ENCODE measurements at regions not wholly inside any gene's neighbourhood (a gene's known extent, or its start where the extent isn't known, plus 50 kb on each side); places are given as distances from the start of the nearest gene placed in this dataset.

DNA sequence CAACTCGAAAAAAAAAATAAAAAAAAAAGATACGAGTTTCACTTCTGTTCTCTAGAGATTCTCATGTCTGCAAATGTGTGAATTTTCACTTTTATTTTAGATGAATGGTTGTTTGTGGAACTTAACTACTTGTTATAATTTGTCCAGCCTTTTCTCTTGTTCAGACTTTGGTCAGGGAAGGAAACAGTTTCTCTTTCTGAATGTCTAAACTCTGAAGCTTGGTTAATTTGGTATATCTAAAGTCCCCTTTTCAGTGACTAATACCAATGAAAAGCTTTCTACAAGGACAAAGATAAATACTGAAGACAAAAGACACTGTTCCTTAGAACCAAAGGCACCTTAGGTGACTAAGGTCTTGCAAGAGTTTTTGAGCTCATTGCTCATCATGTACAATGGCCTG, 144.4 kb upstream of the PIEZO2 start:
- WGBS (ENCODE audit: insufficient coverage), result 86% methylated on average over 2 of the region's 2 CpGs
- Histone ChIP-seq H3K9me3 (ENCODE audit: control extremely low read depth in 1 of 5, control insufficient read depth in 4 of 5, insufficient read depth in 2 of 5, low read depth in 1 of 5, low read length in 4 of 5) (no peaks in the 10 kb centered on the region), H3K27ac (ENCODE audit: insufficient read depth in 1 of 2, low read depth in 1 of 2, low read length in 2 of 2, poor library complexity in 1 of 2, severe bottlenecking in 2 of 2) (no peak overlapping the region), H3K4me1 (ENCODE audit: control extremely low read depth in 1 of 4, control insufficient read depth in 4 of 4, insufficient read depth in 4 of 4, low read length in 3 of 4) (no peaks in the 10 kb centered on the region), H3K27me3 (replicated peaks in 2 of 5; ENCODE audit: control insufficient read depth in 4 of 5, insufficient read depth in 5 of 5, low read length in 4 of 5) (no peaks in the 10 kb centered on the region), H3K36me3 (ENCODE audit: control insufficient read depth in 4 of 4, insufficient read depth in 4 of 4, low read length in 3 of 4) (no peaks in the 10 kb centered on the region), H3K4me3 (ENCODE audit: control insufficient read depth in 1 of 7, extremely low read depth in 1 of 7, insufficient read depth in 4 of 7, low read depth in 2 of 7, low read length in 6 of 7) (no peak overlapping the region)
- POLR2A ChIA-PET, result no interaction called here
- CTCF ChIA-PET, result no interaction called here
- no peak for DNase-seq

DNA sequence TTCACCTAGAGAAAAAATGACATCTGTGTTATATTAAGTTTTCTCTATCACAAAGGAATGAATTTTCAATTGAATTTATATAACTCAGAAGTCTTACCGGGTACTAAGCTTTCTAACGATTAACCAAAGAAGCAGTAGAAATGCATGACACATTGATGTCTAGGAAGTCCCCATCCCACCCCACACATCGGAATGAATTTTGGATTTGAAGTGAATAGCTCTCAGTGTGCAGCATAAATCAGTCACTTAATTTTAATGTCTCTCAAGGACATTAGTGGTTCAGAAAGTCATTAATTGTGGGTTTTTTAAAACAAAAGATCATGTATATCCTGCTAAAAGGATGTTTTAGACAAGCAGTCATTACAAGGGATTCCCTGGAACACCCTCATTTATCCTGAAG, 141.4 kb upstream of the PIEZO2 start:
- DNase-seq, result no peak
- H3K4me3 ChIP-seq (ENCODE audit: control insufficient read depth in 1 of 7, extremely low read depth in 1 of 7, insufficient read depth in 4 of 7, low read depth in 2 of 7, low read length in 6 of 7), result no peak overlapping the region
- ChIA-PET POLR2A (interaction anchor here (0.8 kb wide), 1 partner anchor 11 kb away, joined by 3 read pairs; no protein-coding TSS in a partner anchor), CTCF (no interaction called here)
- H3K9me3 ChIP-seq (ENCODE audit: control extremely low read depth in 1 of 5, control insufficient read depth in 4 of 5, insufficient read depth in 2 of 5, low read depth in 1 of 5, low read length in 4 of 5), result no peaks in the 10 kb centered on the region
- 100% methylated on average over 1 of the region's 3 CpGs for WGBS (ENCODE audit: insufficient coverage)
- no peak overlapping the region for H3K27ac ChIP-seq (ENCODE audit: insufficient read depth in 1 of 2, low read depth in 1 of 2, low read length in 2 of 2, poor library complexity in 1 of 2, severe bottlenecking in 2 of 2)
- H3K36me3 ChIP-seq (ENCODE audit: control insufficient read depth in 4 of 4, insufficient read depth in 4 of 4, low read length in 3 of 4), result no peaks in the 10 kb centered on the region
- no peaks in the 10 kb centered on the region for H3K27me3 ChIP-seq (replicated peaks in 2 of 5; ENCODE audit: control insufficient read depth in 4 of 5, insufficient read depth in 5 of 5, low read length in 4 of 5)
- H3K4me1 ChIP-seq (ENCODE audit: control extremely low read depth in 1 of 4, control insufficient read depth in 4 of 4, insufficient read depth in 4 of 4, low read length in 3 of 4), result no peaks in the 10 kb centered on the region

DNA sequence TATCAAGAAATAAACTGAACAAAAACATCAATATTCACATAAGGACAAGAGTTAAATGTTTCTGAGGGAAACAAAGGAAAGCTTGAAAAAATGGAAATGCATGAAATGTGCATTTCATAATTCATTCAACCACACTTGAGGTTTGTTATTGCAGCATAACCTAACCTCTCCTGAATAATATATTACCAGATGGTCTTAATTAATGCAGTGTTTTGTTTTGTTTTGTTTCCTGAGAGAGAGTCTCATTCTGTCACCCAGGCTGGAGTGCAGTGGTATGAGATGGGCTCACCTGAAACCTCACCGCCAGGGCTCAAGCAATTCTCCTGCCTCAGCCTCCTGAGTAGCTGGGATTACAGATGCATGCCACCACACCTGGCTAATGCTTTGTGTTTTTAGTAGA, 139.9 kb upstream of the PIEZO2 start:
- POLR2A ChIA-PET, result no interaction called here

GRCh38 chr18:11288401-11288800, 139.0 kb upstream of the PIEZO2 start:
- Histone ChIP-seq H3K36me3 (ENCODE audit: control insufficient read depth in 4 of 4, insufficient read depth in 4 of 4, low read length in 3 of 4) (no peaks in the 10 kb centered on the region), H3K27ac (ENCODE audit: insufficient read depth in 1 of 2, low read depth in 1 of 2, low read length in 2 of 2, poor library complexity in 1 of 2, severe bottlenecking in 2 of 2) (no peak overlapping the region), H3K9me3 (ENCODE audit: control extremely low read depth in 1 of 5, control insufficient read depth in 4 of 5, insufficient read depth in 2 of 5, low read depth in 1 of 5, low read length in 4 of 5) (no peaks in the 10 kb centered on the region), H3K4me1 (ENCODE audit: control extremely low read depth in 1 of 4, control insufficient read depth in 4 of 4, insufficient read depth in 4 of 4, low read length in 3 of 4) (no peaks in the 10 kb centered on the region), H3K4me3 (ENCODE audit: control insufficient read depth in 1 of 7, extremely low read depth in 1 of 7, insufficient read depth in 4 of 7, low read depth in 2 of 7, low read length in 6 of 7) (no peak overlapping the region), H3K27me3 (replicated peaks in 2 of 5; ENCODE audit: control insufficient read depth in 4 of 5, insufficient read depth in 5 of 5, low read length in 4 of 5) (no peaks in the 10 kb centered on the region)
- POLR2A ChIA-PET, result no interaction called here
- no CpG with 5 or more reads among the region's 1 CpG for whole genome bisulfite sequencing (ENCODE audit: insufficient coverage)
- CTCF ChIA-PET, result no interaction called here
- DNase-seq, result no peak

More for the DNA sequence above, 139.9 kb upstream of the PIEZO2 start:
- WGBS (ENCODE audit: insufficient coverage), result 90% methylated on average over 1 of the region's 1 CpG
- H3K4me3 ChIP-seq (ENCODE audit: control insufficient read depth in 1 of 7, extremely low read depth in 1 of 7, insufficient read depth in 4 of 7, low read depth in 2 of 7, low read length in 6 of 7), result no peak overlapping the region
- CTCF ChIA-PET, result interaction anchor here (1.1 kb wide), 1 partner anchor 10 kb away, joined by 3 read pairs; no protein-coding TSS in a partner anchor
- no peak for DNase-seq
- H3K4me1 ChIP-seq (ENCODE audit: control extremely low read depth in 1 of 4, control insufficient read depth in 4 of 4, insufficient read depth in 4 of 4, low read length in 3 of 4), result no peaks in the 10 kb centered on the region
- no peaks in the 10 kb centered on the region for H3K36me3 ChIP-seq (ENCODE audit: control insufficient read depth in 4 of 4, insufficient read depth in 4 of 4, low read length in 3 of 4)
- no peaks in the 10 kb centered on the region for H3K9me3 ChIP-seq (ENCODE audit: control extremely low read depth in 1 of 5, control insufficient read depth in 4 of 5, insufficient read depth in 2 of 5, low read depth in 1 of 5, low read length in 4 of 5)
- no peaks in the 10 kb centered on the region for H3K27me3 ChIP-seq (replicated peaks in 2 of 5; ENCODE audit: control insufficient read depth in 4 of 5, insufficient read depth in 5 of 5, low read length in 4 of 5)
- no peak overlapping the region for H3K27ac ChIP-seq (ENCODE audit: insufficient read depth in 1 of 2, low read depth in 1 of 2, low read length in 2 of 2, poor library complexity in 1 of 2, severe bottlenecking in 2 of 2)

DNA sequence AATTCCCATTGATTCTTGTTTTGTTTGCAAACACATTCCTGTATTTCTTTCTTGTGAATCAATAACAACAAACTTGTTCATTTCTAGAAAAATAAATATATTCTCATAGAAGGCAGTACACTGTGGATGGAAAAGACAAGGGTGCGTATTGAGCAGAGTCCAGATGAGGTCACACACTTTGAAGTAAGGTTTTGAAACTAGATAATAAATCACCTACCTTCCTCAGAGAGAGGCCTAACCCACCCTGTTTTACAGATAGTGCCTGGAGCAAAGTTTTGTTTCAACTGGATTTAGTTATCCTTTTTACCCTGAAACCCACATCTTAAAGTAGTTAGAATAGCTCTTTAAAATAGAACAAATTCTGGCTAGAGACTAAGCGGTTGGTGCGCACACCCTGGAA, 137.1 kb upstream of the PIEZO2 start:
- CTCF ChIA-PET, result no interaction called here
- no peak for DNase-seq
- Histone ChIP-seq H3K4me3 (ENCODE audit: control insufficient read depth in 1 of 7, extremely low read depth in 1 of 7, insufficient read depth in 4 of 7, low read depth in 2 of 7, low read length in 6 of 7) (no peak overlapping the region), H3K9me3 (ENCODE audit: control extremely low read depth in 1 of 5, control insufficient read depth in 4 of 5, insufficient read depth in 2 of 5, low read depth in 1 of 5, low read length in 4 of 5) (no peaks in the 10 kb centered on the region), H3K27ac (ENCODE audit: insufficient read depth in 1 of 2, low read depth in 1 of 2, low read length in 2 of 2, poor library complexity in 1 of 2, severe bottlenecking in 2 of 2) (no peak overlapping the region), H3K36me3 (ENCODE audit: control insufficient read depth in 4 of 4, insufficient read depth in 4 of 4, low read length in 3 of 4) (no peaks in the 10 kb centered on the region), H3K27me3 (replicated peaks in 2 of 5; ENCODE audit: control insufficient read depth in 4 of 5, insufficient read depth in 5 of 5, low read length in 4 of 5) (no peaks in the 10 kb centered on the region), H3K4me1 (ENCODE audit: control extremely low read depth in 1 of 4, control insufficient read depth in 4 of 4, insufficient read depth in 4 of 4, low read length in 3 of 4) (no peaks in the 10 kb centered on the region)
- POLR2A ChIA-PET, result no interaction called here
- WGBS (ENCODE audit: insufficient coverage), result 97% methylated on average over 3 of the region's 3 CpGs

DNA sequence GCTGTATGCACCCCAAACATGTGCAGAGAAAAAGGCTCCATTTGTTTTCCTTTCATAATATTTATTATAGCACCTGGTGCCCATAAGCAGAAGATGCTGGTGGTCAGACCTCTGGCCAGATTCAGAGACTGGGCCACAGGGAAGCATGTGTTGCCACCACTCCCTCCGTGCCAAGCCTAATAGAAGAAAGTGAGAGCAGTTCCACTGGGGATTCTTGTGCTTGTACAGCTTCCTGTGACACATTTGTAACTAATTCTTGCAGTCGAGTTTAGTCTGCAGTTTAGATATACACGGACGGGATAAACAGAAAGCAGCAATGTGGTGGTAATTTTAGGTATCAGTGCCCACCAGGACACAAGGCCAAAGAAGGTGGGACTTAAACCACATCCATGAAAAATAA, 135.4 kb upstream of the PIEZO2 start:
- Histone ChIP-seq H3K4me3 (ENCODE audit: control insufficient read depth in 1 of 7, extremely low read depth in 1 of 7, insufficient read depth in 4 of 7, low read depth in 2 of 7, low read length in 6 of 7) (no peak overlapping the region), H3K36me3 (ENCODE audit: control insufficient read depth in 4 of 4, insufficient read depth in 4 of 4, low read length in 3 of 4) (no peaks in the 10 kb centered on the region), H3K4me1 (ENCODE audit: control extremely low read depth in 1 of 4, control insufficient read depth in 4 of 4, insufficient read depth in 4 of 4, low read length in 3 of 4) (no peaks in the 10 kb centered on the region), H3K27me3 (replicated peaks in 2 of 5; ENCODE audit: control insufficient read depth in 4 of 5, insufficient read depth in 5 of 5, low read length in 4 of 5) (no peaks in the 10 kb centered on the region), H3K27ac (ENCODE audit: insufficient read depth in 1 of 2, low read depth in 1 of 2, low read length in 2 of 2, poor library complexity in 1 of 2, severe bottlenecking in 2 of 2) (no peak overlapping the region), H3K9me3 (ENCODE audit: control extremely low read depth in 1 of 5, control insufficient read depth in 4 of 5, insufficient read depth in 2 of 5, low read depth in 1 of 5, low read length in 4 of 5) (no peaks in the 10 kb centered on the region)
- ChIA-PET POLR2A (no interaction called here), CTCF (no interaction called here)
- DNase-seq, result no peak
- 78% methylated on average over 2 of the region's 4 CpGs for WGBS (ENCODE audit: insufficient coverage)

DNA sequence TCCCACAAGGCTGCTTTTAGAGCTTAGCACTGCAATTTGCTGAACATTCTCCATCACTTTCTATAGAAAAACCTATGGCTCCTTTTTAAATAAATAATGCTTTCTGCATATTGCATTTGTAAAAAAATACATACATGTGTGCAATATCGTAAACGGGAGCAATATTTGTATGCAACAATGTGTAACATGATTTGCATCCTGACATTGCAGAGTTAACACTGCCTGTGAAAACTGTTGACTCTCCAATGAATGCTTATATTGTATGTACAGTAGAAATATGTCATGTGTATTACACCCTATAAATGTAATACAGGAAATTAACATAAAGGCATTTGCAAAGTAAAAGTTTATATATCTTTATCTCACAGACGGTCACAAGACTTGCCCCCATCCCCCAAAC, 135.0 kb upstream of the PIEZO2 start:
- CTCF ChIA-PET, result no interaction called here
- Histone ChIP-seq H3K4me3 (ENCODE audit: control insufficient read depth in 1 of 7, extremely low read depth in 1 of 7, insufficient read depth in 4 of 7, low read depth in 2 of 7, low read length in 6 of 7) (no peak overlapping the region), H3K9me3 (ENCODE audit: control extremely low read depth in 1 of 5, control insufficient read depth in 4 of 5, insufficient read depth in 2 of 5, low read depth in 1 of 5, low read length in 4 of 5) (peaks cover 0 to 2% (median 0%) of the 10 kb centered on the region in 5 experiments), H3K4me1 (ENCODE audit: control extremely low read depth in 1 of 4, control insufficient read depth in 4 of 4, insufficient read depth in 4 of 4, low read length in 3 of 4) (no peaks in the 10 kb centered on the region), H3K27me3 (replicated peaks in 2 of 5; ENCODE audit: control insufficient read depth in 4 of 5, insufficient read depth in 5 of 5, low read length in 4 of 5) (no peaks in the 10 kb centered on the region), H3K27ac (ENCODE audit: insufficient read depth in 1 of 2, low read depth in 1 of 2, low read length in 2 of 2, poor library complexity in 1 of 2, severe bottlenecking in 2 of 2) (no peak overlapping the region), H3K36me3 (ENCODE audit: control insufficient read depth in 4 of 4, insufficient read depth in 4 of 4, low read length in 3 of 4) (no peaks in the 10 kb centered on the region)
- no peak for DNase-seq
- WGBS (ENCODE audit: insufficient coverage), result no CpG with 5 or more reads among the region's 3 CpGs
- POLR2A ChIA-PET, result no interaction called here
